Brain pericyte (primary cell): ENCODE measurements at regions not wholly inside any gene's neighbourhood (a gene's known extent, or its start where the extent isn't known, plus 50 kb on each side); places are given as distances from the start of the nearest gene placed in this dataset.
"Not testable (repeated sequence)": the region's sequence is repeated elsewhere in the genome, so short reads cannot be mapped to it uniquely, and the experiment has no call there.

Experiments
- DNase-seq: peaks from one replicate; pipeline ENCODE4 v3.0.0-alpha.2; 2012; ENCODE audit warnings: low read depth, low spot score

GRCh38 chr7:15143936-15144335 is 241.4 kb upstream of the DGKB start:
- no peak for DNase-seq

GRCh38 chr7:15143121-15143520 is 240.6 kb upstream of the DGKB start:
- no peak for DNase-seq

- no peak for DNase-seq
Measured at GRCh38 chr7:15140431-15140830, 237.9 kb upstream of the DGKB start.

GRCh38 chr7:15131661-15132060 is 229.1 kb upstream of the DGKB start:
- DNase-seq: no peak

- no peak for DNase-seq
Measured at GRCh38 chr7:15130666-15131541, 228.4 kb upstream of the DGKB start.

- DNase-seq: no peak
Measured at GRCh38 chr7:15128716-15129115, 226.2 kb upstream of the DGKB start.

- DNase-seq: not testable (repeated sequence)
Measured at GRCh38 chr7:15126653-15127052, 224.1 kb upstream of the DGKB start.

GRCh38 chr7:15123901-15124300 is 221.3 kb upstream of the DGKB start:
- no peak for DNase-seq

GRCh38 chr7:15113752-15114151 is 211.2 kb upstream of the DGKB start:
- no peak for DNase-seq

GRCh38 chr7:15105711-15106110 is 203.2 kb upstream of the DGKB start:
- DNase-seq: no peak

GRCh38 chr7:15104411-15105092 is 202.0 kb upstream of the DGKB start:
- no peak for DNase-seq

- DNase-seq: no peak
Measured at GRCh38 chr7:15099074-15099473, 196.5 kb upstream of the DGKB start.

GRCh38 chr7:15096853-15097252 is 194.3 kb upstream of the DGKB start:
- no peak for DNase-seq

GRCh38 chr7:15094989-15095388 is 192.4 kb upstream of the DGKB start:
- no peak for DNase-seq

GRCh38 chr7:15087771-15088170 is 185.2 kb upstream of the DGKB start:
- no peak for DNase-seq

GRCh38 chr7:15086862-15087261 is 184.3 kb upstream of the DGKB start:
- no peak for DNase-seq

- DNase-seq: no peak
Measured at GRCh38 chr7:15086131-15086611, 183.6 kb upstream of the DGKB start.

GRCh38 chr7:15085366-15085765 is 182.8 kb upstream of the DGKB start:
- DNase-seq: no peak

GRCh38 chr7:15084368-15084767 is 181.8 kb upstream of the DGKB start:
- DNase-seq: no peak

- DNase-seq: no peak
Measured at GRCh38 chr7:15081891-15082290, 179.3 kb upstream of the DGKB start.

GRCh38 chr7:15073301-15073700 is 170.8 kb upstream of the DGKB start:
- DNase-seq: no peak

GRCh38 chr7:15068324-15068723 is 165.8 kb upstream of the DGKB start:
- DNase-seq: no peak

GRCh38 chr7:15057272-15057671 is 154.7 kb upstream of the DGKB start:
- no peak for DNase-seq
